ENCODE measurements at regions not wholly inside any gene's neighbourhood (a gene's known extent, or its start where the extent isn't known, plus 50 kb on each side); places are given as distances from the start of the nearest gene placed in this dataset.

DNA sequence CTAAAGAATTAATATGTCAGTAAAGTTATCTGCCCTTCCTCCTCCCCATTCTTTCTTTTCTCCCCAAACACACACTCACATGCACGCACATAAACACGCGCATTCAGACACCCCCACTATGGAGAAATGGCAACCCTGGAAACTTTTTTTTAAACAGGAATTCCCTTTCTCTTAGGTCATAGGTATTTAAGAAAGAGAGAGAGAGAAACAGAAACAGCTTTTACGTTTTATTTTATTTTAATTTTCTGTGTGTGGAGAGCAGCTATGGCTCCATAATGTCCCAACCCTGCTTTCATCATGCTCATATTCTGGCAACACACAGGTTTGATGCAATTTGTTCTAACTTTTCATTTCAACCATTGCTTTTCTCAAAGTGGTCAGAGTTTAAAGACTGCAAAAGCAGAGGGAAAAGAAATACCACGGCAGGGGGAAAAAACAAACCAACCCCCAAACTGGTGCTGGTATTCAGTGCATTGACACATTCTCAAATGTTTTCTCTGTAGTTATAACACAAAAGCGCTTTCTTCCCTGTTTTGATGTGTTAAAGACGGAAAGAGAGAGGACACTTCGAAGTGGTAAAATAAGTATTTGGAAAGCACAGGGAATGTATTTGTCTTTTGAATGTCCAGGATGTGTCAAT, 126.0 kb upstream of the TMEM161B start:
- H3K27ac ChIP-seq, result no peak overlapping the region
- TF ChIP-seq, protein P1, sequence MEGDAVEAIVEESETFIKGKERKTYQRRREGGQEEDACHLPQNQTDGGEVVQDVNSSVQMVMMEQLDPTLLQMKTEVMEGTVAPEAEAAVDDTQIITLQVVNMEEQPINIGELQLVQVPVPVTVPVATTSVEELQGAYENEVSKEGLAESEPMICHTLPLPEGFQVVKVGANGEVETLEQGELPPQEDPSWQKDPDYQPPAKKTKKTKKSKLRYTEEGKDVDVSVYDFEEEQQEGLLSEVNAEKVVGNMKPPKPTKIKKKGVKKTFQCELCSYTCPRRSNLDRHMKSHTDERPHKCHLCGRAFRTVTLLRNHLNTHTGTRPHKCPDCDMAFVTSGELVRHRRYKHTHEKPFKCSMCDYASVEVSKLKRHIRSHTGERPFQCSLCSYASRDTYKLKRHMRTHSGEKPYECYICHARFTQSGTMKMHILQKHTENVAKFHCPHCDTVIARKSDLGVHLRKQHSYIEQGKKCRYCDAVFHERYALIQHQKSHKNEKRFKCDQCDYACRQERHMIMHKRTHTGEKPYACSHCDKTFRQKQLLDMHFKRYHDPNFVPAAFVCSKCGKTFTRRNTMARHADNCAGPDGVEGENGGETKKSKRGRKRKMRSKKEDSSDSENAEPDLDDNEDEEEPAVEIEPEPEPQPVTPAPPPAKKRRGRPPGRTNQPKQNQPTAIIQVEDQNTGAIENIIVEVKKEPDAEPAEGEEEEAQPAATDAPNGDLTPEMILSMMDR (IDR thresholded peaks at IDR 0.05), result no peak
- intact Hi-C loops (cut with DNase I; ENCODE audit: low total_unique reads), result no loop called here

DNA sequence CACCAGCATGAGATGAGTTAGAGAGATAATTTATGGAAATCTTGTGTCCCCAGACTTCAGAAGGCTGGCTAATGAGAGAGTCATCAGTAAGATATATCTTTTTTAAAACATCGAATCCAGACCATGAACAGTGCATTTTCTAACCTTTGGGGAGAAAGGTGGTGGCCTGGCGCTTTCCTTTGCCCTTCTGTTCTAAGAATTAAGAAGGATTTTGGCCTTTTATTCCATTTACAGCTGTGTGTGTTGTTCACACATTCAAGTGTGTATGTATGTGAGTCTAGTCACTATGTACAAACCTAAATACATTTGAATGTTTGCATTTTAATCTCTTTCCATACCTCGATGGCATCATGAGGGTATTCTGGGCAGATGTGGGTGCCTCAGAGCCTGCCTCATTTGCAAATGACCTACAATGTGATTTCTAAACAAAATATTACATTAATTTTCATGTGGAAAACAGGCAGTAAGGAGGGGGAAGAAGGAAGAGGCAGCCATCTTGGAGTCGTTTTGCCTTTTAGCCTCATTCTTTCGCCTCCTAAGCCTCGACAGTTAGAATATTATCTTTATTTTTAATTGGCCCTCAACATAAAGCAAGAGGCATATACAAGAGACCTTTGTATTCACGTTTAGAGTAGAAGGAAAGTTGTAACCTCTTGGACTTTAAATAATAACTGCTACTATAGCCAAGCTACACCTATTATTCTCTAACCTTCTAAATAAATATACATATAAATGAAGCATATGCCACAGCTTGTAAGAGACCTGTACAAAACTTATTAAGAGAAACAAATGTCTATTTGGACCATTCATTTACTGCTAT, 125.3 kb upstream of the TMEM161B start:
- Histone ChIP-seq H3K36me3 (no peaks in the 10 kb centered on the region), H3K27me3 (no peaks in the 10 kb centered on the region), H3K4me1 (no peaks in the 10 kb centered on the region), H3K27ac (no peak overlapping the region), H3K9me3 (no peaks in the 10 kb centered on the region), H3K4me3 (no peak overlapping the region)
- intact Hi-C loops (cut with DNase I; ENCODE audit: low total_unique reads), result no loop called here
- TF ChIP-seq, protein P1 (IDR thresholded peaks at IDR 0.05), result no peak
- no peak for DNase-seq

More for the DNA sequence above, 126.0 kb upstream of the TMEM161B start:
- H3K9me3 ChIP-seq, result no peaks in the 10 kb centered on the region
- H3K4me3 ChIP-seq, result no peak overlapping the region
- DNase-seq, result no peak
- H3K4me1 ChIP-seq, result no peaks in the 10 kb centered on the region
- no peaks in the 10 kb centered on the region for H3K27me3 ChIP-seq
- H3K36me3 ChIP-seq, result no peaks in the 10 kb centered on the region

DNA sequence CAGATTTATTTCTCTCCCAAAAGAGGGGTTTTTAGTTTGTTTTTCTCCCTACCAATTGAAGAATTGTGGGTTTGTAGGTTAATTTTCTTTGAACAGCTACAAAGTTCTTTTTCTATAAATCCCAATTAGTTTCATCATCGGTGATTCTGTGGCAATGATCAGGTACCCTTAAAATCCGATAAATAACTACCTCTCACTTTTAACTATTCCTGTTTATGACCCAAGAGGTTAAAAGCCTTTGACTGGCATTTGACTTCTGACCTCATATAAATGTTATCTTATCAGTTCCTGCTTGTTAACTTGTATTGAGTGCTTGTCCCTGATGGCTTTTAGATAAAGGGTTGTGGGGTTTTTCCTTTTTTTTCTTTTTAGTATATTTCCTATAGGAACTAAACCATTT, 124.4 kb upstream of the TMEM161B start:
- H3K27ac ChIP-seq, result no peak overlapping the region
- H3K4me3 ChIP-seq, result no peak overlapping the region
- H3K4me1 ChIP-seq, result no peaks in the 10 kb centered on the region
- no peaks in the 10 kb centered on the region for H3K9me3 ChIP-seq
- TF ChIP-seq, protein P1 (IDR thresholded peaks at IDR 0.05), result no peak
- no peaks in the 10 kb centered on the region for H3K36me3 ChIP-seq
- DNase-seq, result no peak
- intact Hi-C loops (cut with DNase I; ENCODE audit: low total_unique reads), result no loop called here
- no peaks in the 10 kb centered on the region for H3K27me3 ChIP-seq

DNA sequence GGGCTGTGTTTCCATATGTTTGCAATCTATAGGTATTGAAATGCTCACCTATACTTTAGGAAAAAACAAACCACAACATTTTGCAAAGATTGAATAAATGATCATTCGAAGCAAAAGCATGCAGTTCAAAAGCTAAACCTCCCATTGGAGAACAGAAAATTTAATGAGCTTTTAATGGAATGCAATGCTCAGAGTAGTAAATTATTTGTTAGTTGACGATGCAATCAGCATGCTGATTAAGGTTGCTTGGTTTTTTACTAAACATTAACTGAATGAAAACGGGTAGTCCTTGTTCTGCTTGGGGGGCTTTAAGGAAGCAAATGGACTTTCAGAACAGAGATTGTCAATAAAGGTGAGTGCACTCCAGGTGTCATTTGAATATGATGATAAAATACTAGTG, 123.3 kb upstream of the TMEM161B start:
- TF ChIP-seq, protein P1 (IDR thresholded peaks at IDR 0.05), result no peak
- no peak overlapping the region for H3K4me3 ChIP-seq
- no peaks in the 10 kb centered on the region for H3K4me1 ChIP-seq

DNA sequence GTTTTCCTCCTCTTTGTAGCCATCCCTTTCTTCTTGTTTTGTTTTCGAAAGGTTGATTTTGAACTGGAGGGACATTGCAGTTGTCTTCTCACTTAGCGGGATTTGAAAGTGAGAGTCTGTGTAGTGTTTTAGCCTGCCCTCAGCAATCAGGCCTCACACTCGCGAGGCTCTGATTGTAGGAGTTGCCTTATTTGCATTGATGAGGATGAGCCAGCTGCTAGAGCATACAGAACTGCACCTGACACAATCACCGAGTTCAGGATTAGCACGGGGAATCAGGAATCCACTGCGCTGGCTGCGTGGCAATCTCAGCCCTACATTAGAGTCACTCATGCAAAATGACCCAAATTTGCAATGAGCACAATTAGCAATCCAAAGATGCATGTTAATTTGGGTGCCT, 122.5 kb upstream of the TMEM161B start:
- Histone ChIP-seq H3K36me3 (no peaks in the 10 kb centered on the region), H3K9me3 (no peaks in the 10 kb centered on the region), H3K4me3 (no peak overlapping the region), H3K27ac (no peak overlapping the region), H3K27me3 (no peaks in the 10 kb centered on the region), H3K4me1 (no peaks in the 10 kb centered on the region)
- TF ChIP-seq, protein P1 (IDR thresholded peaks at IDR 0.05), result no peak
- intact Hi-C loops (cut with DNase I; ENCODE audit: low total_unique reads), result no loop called here
- DNase-seq, result no peak

More for the DNA sequence above, 123.3 kb upstream of the TMEM161B start:
- intact Hi-C loops (cut with DNase I; ENCODE audit: low total_unique reads), result no loop called here
- DNase-seq, result no peak
- Histone ChIP-seq H3K27me3 (no peaks in the 10 kb centered on the region), H3K36me3 (no peaks in the 10 kb centered on the region), H3K27ac (no peak overlapping the region), H3K9me3 (no peaks in the 10 kb centered on the region)
